HS-5 (cell line): ENCODE measurements at regions not wholly inside any gene's neighbourhood (a gene's known extent, or its start where the extent isn't known, plus 50 kb on each side); places are given as distances from the start of the nearest gene placed in this dataset.

Experiments used
- DNase-seq: peaks from one replicate; pipeline ENCODE4 v3.0.0-alpha.2; 2012; ENCODE audit warnings: low read depth

- no peak for DNase-seq
Observed at GRCh38 chr2:7973801-7974480, 707.9 kb upstream of the ID2 start.

- no peak for DNase-seq
Observed at GRCh38 chr2:7974936-7975335, 706.9 kb upstream of the ID2 start.

- no peak for DNase-seq
Observed at GRCh38 chr2:7976206-7976605, 705.6 kb upstream of the ID2 start.

- DNase-seq, result no peak
Observed at GRCh38 chr2:7977981-7978380, 703.9 kb upstream of the ID2 start.

GRCh38 chr2:7982054-7982453, 699.8 kb upstream of the ID2 start:
- DNase-seq, result no peak

GRCh38 chr2:7983451-7983850, 698.4 kb upstream of the ID2 start:
- DNase-seq, result no peak

- no peak for DNase-seq
Observed at GRCh38 chr2:7983912-7984311, 697.9 kb upstream of the ID2 start.

GRCh38 chr2:7984693-7985353, 697.0 kb upstream of the ID2 start:
- no peak for DNase-seq

- no peak for DNase-seq
Observed at GRCh38 chr2:7986431-7986830, 695.4 kb upstream of the ID2 start.

GRCh38 chr2:7987992-7988391, 693.9 kb upstream of the ID2 start:
- no peak for DNase-seq

GRCh38 chr2:7988440-7988839, 693.4 kb upstream of the ID2 start:
- DNase-seq, result no peak

- no peak for DNase-seq
Observed at GRCh38 chr2:7989823-7990222, 692.0 kb upstream of the ID2 start.

- no peak for DNase-seq
Observed at GRCh38 chr2:7992612-7993602, 688.9 kb upstream of the ID2 start.

- no peak for DNase-seq
Observed at GRCh38 chr2:7994397-7994951, 687.4 kb upstream of the ID2 start.

- DNase-seq, result no peak
Observed at GRCh38 chr2:7997279-7997678, 684.6 kb upstream of the ID2 start.

- no peak for DNase-seq
Observed at GRCh38 chr2:7999683-8000476, 682.0 kb upstream of the ID2 start.

GRCh38 chr2:8000870-8001269, 681.0 kb upstream of the ID2 start:
- DNase-seq, result no peak

GRCh38 chr2:8002765-8003393, 679.0 kb upstream of the ID2 start:
- no peak for DNase-seq

GRCh38 chr2:8003462-8004075, 678.3 kb upstream of the ID2 start:
- no peak for DNase-seq

- DNase-seq, result peak; percentile 71
Observed at GRCh38 chr2:8004250-8004681, 677.6 kb upstream of the ID2 start.

- no peak for DNase-seq
Observed at GRCh38 chr2:8006181-8006580, 675.7 kb upstream of the ID2 start.
